GM18867 (cell line): ENCODE measurements at regions not wholly inside any gene's neighbourhood (a gene's known extent, or its start where the extent isn't known, plus 50 kb on each side); places are given as distances from the start of the nearest gene placed in this dataset.

ENCODE experiments used
- ATAC-seq: cut with Tn5 transposase; IDR thresholded peaks from one replicate; pipeline ENCODE4 v1.9.1; 2021; ENCODE audit warnings: mild to moderate bottlenecking, moderate library complexity; ENCODE audit not compliant: unreplicated experiment

DNA sequence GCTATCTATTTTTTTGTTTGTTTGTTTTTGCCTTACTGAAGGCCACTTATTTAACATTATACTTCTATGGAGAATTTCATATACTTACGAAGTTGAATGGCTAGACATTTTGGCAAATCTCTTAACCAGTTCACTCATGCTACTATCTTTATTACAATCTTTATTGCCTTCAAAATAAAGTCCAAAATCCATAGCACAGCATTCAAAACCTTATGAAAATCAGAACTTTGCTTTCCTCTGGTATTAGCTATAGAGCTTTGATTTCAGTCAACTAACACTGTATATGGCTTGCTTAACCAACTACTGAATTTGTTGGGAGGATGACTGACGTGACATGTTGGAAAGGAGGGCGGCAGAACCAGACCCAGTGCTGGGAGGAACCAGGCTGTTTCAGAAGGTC is 571.1 kb downstream of the LMO4 start:
- ATAC-seq, result no peak

DNA sequence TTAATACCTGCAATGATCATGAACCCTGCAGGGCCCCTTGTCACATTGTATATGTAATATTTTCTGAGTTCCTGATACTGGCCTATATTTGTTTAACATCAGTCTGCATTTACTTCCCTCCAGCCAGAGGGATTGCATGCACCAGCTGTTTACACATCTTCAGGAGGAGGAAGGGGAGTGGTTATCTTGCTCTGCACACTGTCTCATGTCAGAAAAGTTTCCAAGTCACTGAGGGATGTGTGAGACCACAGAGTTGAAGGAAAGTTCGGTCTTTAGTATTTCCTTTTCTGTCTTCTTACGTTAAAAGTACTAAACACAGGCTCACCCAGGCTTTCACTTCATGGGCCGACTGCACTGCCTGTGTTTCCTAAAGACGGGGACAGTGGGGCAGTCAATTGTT is 574.1 kb downstream of the LMO4 start:
- peak; percentile 52 for ATAC-seq

DNA sequence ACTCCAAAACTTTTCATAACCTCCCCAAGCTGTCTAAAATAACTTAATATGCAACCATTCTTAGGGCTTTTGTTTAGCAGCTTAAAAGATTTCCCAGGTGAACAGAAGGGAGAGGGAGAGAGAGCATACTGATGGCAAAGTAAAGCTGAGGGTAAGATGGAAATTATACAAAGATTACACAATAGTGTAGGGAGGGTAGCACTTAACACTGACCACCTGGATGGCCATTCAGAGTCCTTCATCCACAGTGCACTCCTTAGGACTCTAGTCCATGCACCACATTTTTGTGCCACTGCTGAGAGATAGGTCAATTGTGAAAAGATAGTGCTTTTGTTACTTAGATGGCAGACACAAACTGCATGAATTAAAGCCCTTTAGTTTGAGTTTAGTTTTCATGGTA is 574.6 kb downstream of the LMO4 start:
- ATAC-seq, result no peak

DNA sequence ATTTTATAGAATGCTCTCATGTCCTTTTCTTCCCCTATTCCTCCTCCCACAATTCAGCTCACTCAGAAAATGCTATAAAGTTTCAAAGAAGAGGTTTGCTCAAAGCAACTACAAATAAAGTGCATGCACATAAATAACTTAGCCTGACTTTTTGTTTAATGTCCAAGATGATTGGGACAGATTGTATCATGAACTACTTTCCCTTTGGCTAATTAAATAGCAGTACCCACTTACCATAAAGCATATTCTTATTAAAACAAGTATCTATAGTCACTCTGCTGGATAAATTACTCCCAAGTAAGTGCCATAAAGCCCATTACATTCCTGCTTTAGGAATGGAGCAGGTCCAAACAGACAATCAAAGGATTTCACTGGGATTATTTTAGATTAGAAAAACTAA is 576.0 kb downstream of the LMO4 start:
- ATAC-seq, result no peak

DNA sequence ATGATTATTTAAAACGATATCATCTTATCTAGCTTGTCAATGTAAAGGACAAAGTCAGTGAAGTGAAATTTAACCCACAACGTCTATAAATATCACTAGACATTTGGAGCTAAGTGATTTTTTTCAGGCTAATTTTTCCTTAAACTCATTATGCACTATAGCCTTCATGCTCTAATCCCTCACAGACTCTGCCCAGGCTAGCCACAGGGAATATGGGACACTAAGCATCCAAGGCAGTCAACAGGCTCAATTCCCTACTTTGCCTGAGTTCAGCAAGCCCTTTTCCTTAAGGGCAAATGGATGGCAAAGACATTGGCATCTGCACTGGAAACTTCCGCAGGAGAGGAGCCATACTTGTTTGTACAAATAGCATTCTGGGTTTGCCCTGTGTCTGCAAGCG is 577.0 kb downstream of the LMO4 start:
- ATAC-seq, result no peak

GRCh38 chr1:87906078-87906477 is 577.4 kb downstream of the LMO4 start:
- no peak for ATAC-seq

GRCh38 chr1:87913361-87913760 is 584.7 kb downstream of the LMO4 start:
- ATAC-seq, result no peak

DNA sequence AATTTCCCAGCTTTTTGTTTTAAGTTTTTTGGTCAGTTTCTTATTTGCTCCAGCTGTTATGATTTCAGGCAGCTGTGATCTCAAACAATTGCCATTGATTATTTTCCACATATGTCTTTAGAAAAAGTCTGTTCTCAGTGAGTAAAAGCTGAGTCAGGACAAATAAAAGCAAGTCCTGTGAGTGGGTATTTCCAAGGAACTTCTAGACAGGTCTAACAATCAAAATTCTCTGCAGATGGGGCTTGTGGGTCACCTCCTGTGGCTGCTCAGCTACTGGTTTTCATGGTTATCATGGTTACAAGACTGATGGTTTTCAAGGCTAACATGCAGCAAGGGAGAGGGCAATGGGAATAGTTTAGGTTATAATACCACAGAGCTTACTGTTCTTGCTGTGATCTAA is 585.7 kb downstream of the LMO4 start:
- no peak for ATAC-seq

- ATAC-seq, result no peak
Observed at GRCh38 chr1:87915771-87916170, 587.1 kb downstream of the LMO4 start.

GRCh38 chr1:87916965-87917364 is 588.3 kb downstream of the LMO4 start:
- no peak for ATAC-seq

DNA sequence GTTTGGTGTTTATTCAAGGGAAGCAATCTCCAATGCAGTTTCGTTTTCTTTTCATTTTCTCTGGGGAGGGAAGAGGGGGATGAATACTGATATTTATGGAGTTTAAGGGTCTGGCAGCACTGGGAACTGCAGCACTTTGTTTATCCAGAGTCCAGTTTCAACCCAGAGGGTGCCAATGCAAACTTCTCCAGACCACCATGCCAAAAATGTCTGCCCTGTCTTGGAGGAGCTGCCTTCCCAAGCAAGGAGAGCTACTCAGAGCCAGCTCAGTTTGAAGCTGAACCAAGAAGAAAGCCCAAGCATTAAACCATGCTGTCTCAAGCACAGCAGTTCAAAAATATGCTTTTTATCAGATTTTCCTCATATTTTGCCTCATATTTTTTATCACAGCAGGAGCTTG is 589.7 kb downstream of the LMO4 start:
- no peak for ATAC-seq

DNA sequence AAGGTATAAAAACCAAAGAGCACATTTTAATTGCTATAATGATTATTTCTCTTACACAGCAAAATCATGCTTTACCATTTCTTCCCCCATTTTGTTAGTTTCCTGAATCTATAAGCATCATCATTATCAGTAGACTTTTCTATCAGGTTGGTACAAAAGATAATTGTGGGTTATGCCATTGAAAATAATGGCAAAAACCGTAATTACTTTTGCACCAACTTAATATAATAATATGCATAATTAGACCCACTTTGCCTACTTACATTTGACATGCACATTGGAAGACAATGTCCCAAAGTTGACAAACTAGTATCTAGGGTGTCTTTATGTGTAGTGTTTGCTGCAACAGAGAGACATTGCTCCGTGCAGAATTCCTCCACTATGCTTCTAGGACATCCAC is 594.2 kb downstream of the LMO4 start:
- ATAC-seq, result no peak

GRCh38 chr1:87926131-87926830 is 597.6 kb downstream of the LMO4 start:
- no peak for ATAC-seq

- ATAC-seq, result no peak
Observed at GRCh38 chr1:87926921-87927320, 598.2 kb downstream of the LMO4 start.

- ATAC-seq, result no peak
Observed at GRCh38 chr1:87927391-87928280, 599.0 kb downstream of the LMO4 start.

- no peak for ATAC-seq
Observed at GRCh38 chr1:87928623-87929022, 599.9 kb downstream of the LMO4 start.

DNA sequence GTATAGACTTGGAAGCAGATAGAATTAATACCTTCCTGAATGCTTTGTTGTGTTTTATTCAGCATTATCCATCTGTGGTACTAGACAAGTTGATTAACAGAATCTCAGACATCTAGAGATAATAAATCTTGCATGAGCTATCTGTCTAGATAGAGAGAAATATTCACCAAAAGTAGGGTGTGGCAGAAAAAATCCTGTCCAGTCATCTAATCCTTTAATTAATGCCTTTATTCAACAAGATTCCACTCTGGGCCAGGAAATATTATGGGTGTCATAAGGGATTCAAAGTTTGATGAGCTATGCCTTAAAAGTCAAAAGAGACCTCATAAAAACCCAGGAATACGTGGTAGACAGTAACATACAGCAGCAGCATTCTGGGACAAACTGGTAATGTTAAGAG is 601.2 kb downstream of the LMO4 start:
- ATAC-seq, result no peak

GRCh38 chr1:87930796-87931195 is 602.1 kb downstream of the LMO4 start:
- peak; percentile 48 for ATAC-seq

DNA sequence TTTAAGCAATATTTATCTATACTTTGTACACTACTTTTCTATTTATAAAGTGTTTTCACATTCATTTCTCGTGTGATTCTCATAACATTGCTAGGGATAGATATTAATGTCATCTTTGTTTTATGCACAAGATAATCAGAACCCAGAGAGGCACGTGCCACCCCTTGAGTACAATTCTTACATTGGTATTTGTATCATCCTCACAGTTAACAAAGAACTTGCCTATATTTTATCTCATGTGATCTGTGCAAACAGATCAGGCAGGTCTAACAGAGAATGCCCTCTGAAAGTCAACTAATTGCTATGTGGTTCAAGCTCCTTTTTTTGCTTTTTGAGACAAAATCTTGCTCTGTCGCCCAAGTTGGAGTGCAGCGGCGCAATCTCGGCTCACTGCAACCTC is 604.5 kb downstream of the LMO4 start:
- no peak for ATAC-seq

DNA sequence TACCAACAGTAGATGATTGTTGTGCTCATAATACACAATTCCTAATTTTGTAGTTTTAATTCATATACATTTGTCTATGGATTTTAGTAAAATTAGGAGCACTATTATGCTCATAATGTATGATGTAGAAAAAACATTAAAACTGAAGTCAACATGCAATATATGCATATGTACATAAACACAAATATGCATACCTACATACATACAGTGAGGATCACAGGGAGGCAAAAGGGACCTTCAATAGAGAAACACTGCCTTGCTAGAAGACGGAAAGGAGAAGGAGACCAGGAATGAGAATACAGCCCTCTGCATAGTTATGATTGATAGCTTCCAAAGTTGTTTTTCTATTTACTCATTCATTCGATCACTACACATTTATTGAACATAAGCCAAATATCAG is 606.5 kb downstream of the LMO4 start:
- no peak for ATAC-seq

DNA sequence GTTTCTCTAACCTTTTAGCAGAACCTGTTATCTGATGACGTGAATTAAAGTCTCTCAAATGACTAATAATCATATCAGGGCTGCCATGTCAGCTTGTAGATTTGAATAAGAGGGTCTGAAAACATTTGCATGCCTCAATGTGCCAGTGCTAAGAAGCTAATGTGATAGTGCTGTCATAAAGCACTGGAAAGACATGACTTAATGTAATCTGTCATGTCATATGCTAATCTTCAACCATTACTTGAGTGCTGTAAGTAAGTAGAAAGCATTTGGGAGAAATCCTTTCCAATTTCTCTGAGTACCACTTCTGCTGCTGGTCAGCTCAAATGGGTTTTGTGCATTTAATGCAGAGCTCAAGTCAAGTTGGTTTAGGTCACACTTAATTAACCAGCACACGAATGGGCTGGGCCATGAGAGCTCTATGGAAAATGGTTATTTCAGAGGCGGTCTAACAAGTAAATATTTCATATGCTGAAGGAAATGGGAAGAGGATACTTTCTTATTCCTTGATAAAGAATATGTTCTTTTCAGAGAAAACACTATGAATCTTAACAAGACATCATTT is 609.2 kb downstream of the LMO4 start:
- ATAC-seq, result no peak

DNA sequence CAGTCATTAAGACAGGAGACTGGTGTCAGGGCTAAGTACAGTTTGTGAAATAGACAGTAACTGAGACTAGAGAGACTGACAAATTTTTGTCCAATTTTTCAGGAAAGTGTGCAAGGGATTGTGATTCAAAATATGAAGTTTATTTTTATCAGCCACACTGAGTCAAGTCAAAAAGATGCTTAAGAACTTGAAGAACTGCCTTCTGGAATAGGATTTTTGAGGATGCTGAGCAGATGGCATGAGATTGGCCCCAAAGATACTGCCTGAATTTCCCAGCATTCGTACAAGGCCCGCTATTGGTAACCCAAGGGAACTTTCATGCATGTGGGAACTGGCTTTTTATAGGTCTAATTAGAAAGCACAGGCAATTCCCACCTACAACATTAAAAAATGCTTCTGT is 610.0 kb downstream of the LMO4 start:
- ATAC-seq, result no peak
